Prostate gland (tissue), 2 donors: ENCODE measurements at regions not wholly inside any gene's neighbourhood (a gene's known extent, or its start where the extent isn't known, plus 50 kb on each side); places are given as distances from the start of the nearest gene placed in this dataset.

Experiments
- DNase-seq: peaks from one replicate; pipeline ENCODE4 v3.0.0-alpha.2; 2019; ENCODE audit warnings: low spot score
- H3K27ac ChIP-seq, 2 donors: fragments of 200-600 bp; sonication (generic); 2 replicates each; pipeline ENCODE4 v1.5.1; 2017 to 2019
- H3K27me3 ChIP-seq: fragments of 200-600 bp; sonication (generic); replicated peaks from 2 replicates; pipeline ENCODE4 v1.5.1; 2019; ENCODE audit not compliant: insufficient read depth
- H3K36me3 ChIP-seq, 2 donors: fragments of 200-600 bp; sonication (generic); 1 replicate in 1 of 2; 2 replicates in 1 of 2; pipeline versions ENCODE4 v1.5.1 to v1.8.1; 2017 to 2019
- H3K4me1 ChIP-seq: fragments of 200-600 bp; sonication (generic); replicated peaks from 2 replicates; pipeline ENCODE4 v1.5.1; 2019
- H3K4me3 ChIP-seq, 2 donors: fragments of 200-600 bp; sonication (generic); 2 replicates each; pipeline ENCODE4 v1.5.1; 2017 to 2019
- H3K9me3 ChIP-seq: fragments of 200-600 bp; sonication (generic); 2 replicates; pipeline ENCODE4 v1.5.1; 2017
- CTCF ChIP-seq, 4 experiments: fragments of 200-600 bp in 2 of 4; fragments of 450-650 bp in 2 of 4; sonication (generic) in 2 of 4; IDR thresholded peaks; 1 replicate in 3 of 4; 2 replicates in 1 of 4; pipeline ENCODE4 v1.5.1; 2016 to 2019; ENCODE audit warnings: antibody characterized with exemption in 4 of 4, mild to moderate bottlenecking in 2 of 4, moderate library complexity in 2 of 4
- POLR2A ChIP-seq: fragments of 450-650 bp; IDR thresholded peaks from one replicate; pipeline ENCODE4 v1.6.1; 2016; ENCODE audit warnings: antibody characterized with exemption, mild to moderate bottlenecking
- POLR2AphosphoS5 ChIP-seq: sonication (generic); formaldehyde crosslinking; IDR thresholded peaks from one replicate; pipeline ENCODE4 v1.6.1; 2017; ENCODE audit warnings: antibody characterized with exemption
- WGBS: methylation state at CpG from one replicate; pipeline ENCODE4 v1.1.5; 2018; 5-methylcytosine and 5-hydroxymethylcytosine counted together
- intact Hi-C: fragments of 100-400 bp; cut with DNase I; formaldehyde crosslinking; loops from one replicate; pipeline ENCODE4 v1.14.2; 2022

- no peaks in the 10 kb centered on the region for H3K9me3 ChIP-seq
- no peak overlapping the region for H3K27ac ChIP-seq
- no peak for TF ChIP-seq CTCF (IDR thresholded peaks at IDR 0.05)
- TF ChIP-seq POLR2A, result no peak
- TF ChIP-seq POLR2AphosphoS5, result no peak
- no peak overlapping the region for H3K4me3 ChIP-seq
- H3K27me3 ChIP-seq, result no peaks in the 10 kb centered on the region
- DNase-seq, result no peak
- no peaks in the 10 kb centered on the region for H3K4me1 ChIP-seq
- intact Hi-C loops, result no loop called here
- 67% methylated on average over 1 of the region's 1 CpG for WGBS
- H3K36me3 ChIP-seq, result no peaks in the 10 kb centered on the region
These were observed 85.0 kb downstream of the TEX13C start for GRCh38 chrX:125404667-125405160.

GRCh38 chrX:125405339-125405738 lies 85.7 kb downstream of the TEX13C start:
- Histone ChIP-seq H3K27ac (no peak overlapping the region), H3K27me3 (no peaks in the 10 kb centered on the region), H3K4me1 (no peaks in the 10 kb centered on the region), H3K4me3 (no peak overlapping the region), H3K36me3 (no peaks in the 10 kb centered on the region), H3K9me3 (no peaks in the 10 kb centered on the region)
- 96% methylated on average over 2 of the region's 2 CpGs for WGBS
- no peak for TF ChIP-seq POLR2AphosphoS5
- no peak for TF ChIP-seq POLR2A
- no peak for TF ChIP-seq CTCF (IDR thresholded peaks at IDR 0.05)
- intact Hi-C loops, result no loop called here
- no peak for DNase-seq

GRCh38 chrX:125407314-125407713 lies 87.6 kb downstream of the TEX13C start:
- H3K4me3 ChIP-seq, result no peak overlapping the region
- intact Hi-C loops, result no loop called here
- H3K27me3 ChIP-seq, result no peaks in the 10 kb centered on the region
- no peaks in the 10 kb centered on the region for H3K9me3 ChIP-seq
- TF ChIP-seq POLR2A, result no peak
- no peak for TF ChIP-seq POLR2AphosphoS5
- no peak for TF ChIP-seq CTCF (IDR thresholded peaks at IDR 0.05)
- H3K4me1 ChIP-seq, result no peaks in the 10 kb centered on the region
- DNase-seq, result no peak
- WGBS, result 29% methylated on average over 1 of the region's 1 CpG
- no peak overlapping the region for H3K27ac ChIP-seq
- H3K36me3 ChIP-seq, result no peaks in the 10 kb centered on the region

- H3K27ac ChIP-seq, result no peak overlapping the region
- TF ChIP-seq POLR2A (no peak), CTCF (IDR thresholded peaks at IDR 0.05) (no peak), POLR2AphosphoS5 (no peak)
- H3K27me3 ChIP-seq, result no peaks in the 10 kb centered on the region
- 82% methylated on average over 4 of the region's 4 CpGs for WGBS
- no peak overlapping the region for H3K4me3 ChIP-seq
- DNase-seq, result no peak
- no peaks in the 10 kb centered on the region for H3K4me1 ChIP-seq
- no peaks in the 10 kb centered on the region for H3K9me3 ChIP-seq
- intact Hi-C loops, result no loop called here
- H3K36me3 ChIP-seq, result no peaks in the 10 kb centered on the region
These were observed 101.1 kb downstream of the TEX13C start for GRCh38 chrX:125420809-125421208.

GRCh38 chrX:125422986-125423385 lies 103.3 kb downstream of the TEX13C start:
- DNase-seq, result no peak
- intact Hi-C loops, result no loop called here
- TF ChIP-seq POLR2AphosphoS5 (no peak), POLR2A (no peak), CTCF (IDR thresholded peaks at IDR 0.05) (no peak)
- Histone ChIP-seq H3K27me3 (no peaks in the 10 kb centered on the region), H3K36me3 (no peaks in the 10 kb centered on the region), H3K4me1 (no peaks in the 10 kb centered on the region), H3K9me3 (no peaks in the 10 kb centered on the region), H3K27ac (no peak overlapping the region), H3K4me3 (no peak overlapping the region)
- WGBS, result 83% methylated on average over 3 of the region's 3 CpGs
